HepG2 (cell line): ENCODE measurements at regions not wholly inside any gene's neighbourhood (a gene's known extent, or its start where the extent isn't known, plus 50 kb on each side); places are given as distances from the start of the nearest gene placed in this dataset.

Experiments used
- ATAC-seq: fragments of 200-7000 bp; cut with Tn5 transposase; 3 replicates; pipeline ENCODE4 v1.9.1; 2020; ENCODE audit warnings: mild to moderate bottlenecking, moderate library complexity
- BruUV-seq: library from RNA; stranded (reverse); fragments of 400-500 nt; replicated peaks from 2 replicates; lab custom pipeline; 2021; lab: Mats Ljungman, UMichigan
- CTCF ChIA-PET: fragments of 300-600 bp; formaldehyde crosslinking; extraction: SDS; loops from one replicate; lab custom pipeline; 2021; ENCODE audit warnings: low total read pairs, inconsistent platforms, low intra/inter-chr PET ratio; lab: Yijun Ruan, JAX
- POLR2A ChIA-PET: fragments of 350-600 bp; sonication (Branson Sonifier 250); formaldehyde crosslinking; loops from one replicate; lab custom pipeline; 2020; ENCODE audit warnings: antibody characterized with exemption, inconsistent platforms; lab: Yijun Ruan, JAX
- DNase-seq: peaks from one replicate; pipeline ENCODE4 v3.0.0-alpha.2; 2015; ENCODE audit warnings: low spot score
- FAIRE-seq: peaks from 3 replicates; lab custom pipeline; 2011; peaks lifted over from hg19 to GRCh38; lab: Jason Lieb, UNC
- H2AFZ ChIP-seq: one replicate; pipeline ENCODE4 v1.6.1; 2011; ENCODE audit warnings: low read length, inconsistent platforms
- H3K27ac ChIP-seq: fragments of 300-600 bp; 3 replicates; pipeline ENCODE4 v1.8.0; 2011; ENCODE audit warnings: mixed run types, mild to moderate bottlenecking, mixed read lengths, low read length, inconsistent platforms; ENCODE audit not compliant: insufficient read depth; ENCODE audit errors: extremely low read length
- H3K27me3 ChIP-seq, 2 experiments: fragments of 200-600 bp in 1 of 2; 2 replicates in 1 of 2; 3 replicates in 1 of 2; pipeline versions ENCODE4 v1.6.0 to v1.8.0; 2011; ENCODE audit warnings: low read length in 2 of 2, mild to moderate bottlenecking in 2 of 2, moderate library complexity in 2 of 2, inconsistent platforms in 1 of 2; ENCODE audit not compliant: insufficient read depth in 2 of 2, control insufficient read depth in 1 of 2
- H3K36me3 ChIP-seq, 2 experiments: fragments of 200-600 bp in 1 of 2; replicated peaks in 1 of 2; 2 replicates in 1 of 2; 3 replicates in 1 of 2; pipeline versions ENCODE4 v1.5.1 to v1.8.0; 2011; ENCODE audit warnings: low read length in 2 of 2, inconsistent platforms in 1 of 2; ENCODE audit not compliant: insufficient read depth in 2 of 2, control insufficient read depth in 1 of 2
- H3K4me1 ChIP-seq: 2 replicates; pipeline ENCODE4 v1.5.1; 2012; ENCODE audit warnings: low read length, inconsistent platforms; ENCODE audit not compliant: insufficient read depth
- H3K4me2 ChIP-seq: 2 replicates; pipeline ENCODE4 v1.6.0; 2011; ENCODE audit warnings: low read depth, low read length, inconsistent platforms
- H3K4me3 ChIP-seq, 3 experiments: fragments of 200-600 bp in 1 of 3; sonication (generic), shearing (Covaris generic) in 1 of 3; replicated peaks in 1 of 3; 2 replicates each; pipeline ENCODE4 v1.5.1; 2011 to 2016; ENCODE audit warnings: low read length in 3 of 3, inconsistent platforms in 2 of 3, low read depth in 2 of 3, mild to moderate bottlenecking in 2 of 3, control low read depth in 1 of 3, mixed read lengths in 1 of 3; ENCODE audit not compliant: insufficient read depth in 1 of 3
- H3K79me2 ChIP-seq: one replicate; pipeline ENCODE4 v1.6.1; 2011; ENCODE audit warnings: low read length, inconsistent platforms; ENCODE audit not compliant: insufficient read depth
- H3K9ac ChIP-seq: 2 replicates; pipeline ENCODE4 v1.6.0; 2011; ENCODE audit warnings: mild to moderate bottlenecking, low read depth, low read length, inconsistent platforms; ENCODE audit not compliant: insufficient read depth
- H3K9me3 ChIP-seq: 2 replicates; pipeline ENCODE4 v1.5.1; 2012; ENCODE audit warnings: mild to moderate bottlenecking, low read length
- H4K20me1 ChIP-seq: 2 replicates; pipeline ENCODE4 v1.6.0; 2011; ENCODE audit warnings: inconsistent platforms, mild to moderate bottlenecking, low read length, moderate library complexity; ENCODE audit not compliant: insufficient read depth
- DR1 ChIP-seq: sonication (generic); formaldehyde crosslinking; IDR thresholded peaks from 2 replicates; pipeline ENCODE4 v1.8.0; 2021; ENCODE audit warnings: mild to moderate bottlenecking, missing genetic modification reagents, inconsistent platforms
- ELF4 ChIP-seq: sonication (generic); formaldehyde crosslinking; IDR thresholded peaks from 2 replicates; pipeline ENCODE4 v1.5.0; 2020; ENCODE audit warnings: missing genetic modification reagents, mild to moderate bottlenecking, moderate library complexity, borderline replicate concordance
- MYNN ChIP-seq: sonication (generic); formaldehyde crosslinking; IDR thresholded peaks from 2 replicates; pipeline ENCODE4 v1.4.0; 2020; ENCODE audit warnings: mild to moderate bottlenecking, low read depth, missing genetic modification reagents
- SRY ChIP-seq: sonication (generic); formaldehyde crosslinking; IDR thresholded peaks from 2 replicates; pipeline ENCODE4 v1.8.0; 2022; ENCODE audit warnings: mild to moderate bottlenecking, missing genetic modification reagents
- ZBTB3 ChIP-seq: sonication (generic); formaldehyde crosslinking; IDR thresholded peaks from 2 replicates; pipeline ENCODE4 v1.4.0; 2020; ENCODE audit warnings: low read depth, mild to moderate bottlenecking, moderate library complexity, missing genetic modification reagents, borderline replicate concordance
- ZNF333 ChIP-seq: sonication (generic); formaldehyde crosslinking; IDR thresholded peaks from 2 replicates; pipeline ENCODE4 v1.4.0; 2020; ENCODE audit warnings: mild to moderate bottlenecking, missing genetic modification reagents, borderline replicate concordance
- ZNF562 ChIP-seq: sonication (generic); formaldehyde crosslinking; IDR thresholded peaks from 2 replicates; pipeline ENCODE4 v1.8.0; 2022; ENCODE audit warnings: missing genetic modification reagents, borderline replicate concordance
- ZNF577 ChIP-seq: sonication (generic); formaldehyde crosslinking; IDR thresholded peaks from 2 replicates; pipeline ENCODE4 v1.4.0; 2020; ENCODE audit warnings: mild to moderate bottlenecking, low read depth, missing genetic modification reagents, borderline replicate concordance
- ZNF703 ChIP-seq: sonication (generic); formaldehyde crosslinking; IDR thresholded peaks from 2 replicates; pipeline ENCODE4 v1.5.1; 2020; ENCODE audit warnings: missing genetic modification reagents, mild to moderate bottlenecking, moderate library complexity, borderline replicate concordance
- ZNF782 ChIP-seq: sonication (generic); formaldehyde crosslinking; IDR thresholded peaks from 2 replicates; pipeline ENCODE4 v1.4.0; 2020; ENCODE audit warnings: missing genetic modification reagents, mild to moderate bottlenecking, borderline replicate concordance
- WGBS: methylation state at CpG from one replicate; pipeline ENCODE4 v1.1.6; 2017; ENCODE audit warnings: low lambda C conversion rate; 5-methylcytosine and 5-hydroxymethylcytosine counted together
- in situ Hi-C: cut with HindIII; loops from 2 replicates; pipeline ENCODE4 v1.10.0; 2017; ENCODE audit warnings: low pct_unique_long_range_greater_than_20kb; ENCODE audit not compliant: extremely low pct_ligation_motif_present
- intact Hi-C: fragments of 100-400 bp; cut with micrococcal nuclease; formaldehyde crosslinking; loops from one replicate; pipeline ENCODE4 v1.10.0; 2022; ENCODE audit not compliant: unreplicated experiment
- TF ChIP-seq, protein P1 (sequence below): sonication (generic); formaldehyde crosslinking; IDR thresholded peaks from 2 replicates; pipeline ENCODE4 v1.8.0; 2022; ENCODE audit warnings: mild to moderate bottlenecking, missing genetic modification reagents, moderate library complexity

- TF ChIP-seq ZBTB3 (CRISPR knock-in tag): no peak
These were observed 1068.4 kb upstream of the SPRY2 start (continued) for GRCh38 chr13:81409284-81409683.

GRCh38 chr13:81408647-81409046, 1067.7 kb upstream of the SPRY2 start:
- CTCF ChIA-PET: no interaction called here

DNA sequence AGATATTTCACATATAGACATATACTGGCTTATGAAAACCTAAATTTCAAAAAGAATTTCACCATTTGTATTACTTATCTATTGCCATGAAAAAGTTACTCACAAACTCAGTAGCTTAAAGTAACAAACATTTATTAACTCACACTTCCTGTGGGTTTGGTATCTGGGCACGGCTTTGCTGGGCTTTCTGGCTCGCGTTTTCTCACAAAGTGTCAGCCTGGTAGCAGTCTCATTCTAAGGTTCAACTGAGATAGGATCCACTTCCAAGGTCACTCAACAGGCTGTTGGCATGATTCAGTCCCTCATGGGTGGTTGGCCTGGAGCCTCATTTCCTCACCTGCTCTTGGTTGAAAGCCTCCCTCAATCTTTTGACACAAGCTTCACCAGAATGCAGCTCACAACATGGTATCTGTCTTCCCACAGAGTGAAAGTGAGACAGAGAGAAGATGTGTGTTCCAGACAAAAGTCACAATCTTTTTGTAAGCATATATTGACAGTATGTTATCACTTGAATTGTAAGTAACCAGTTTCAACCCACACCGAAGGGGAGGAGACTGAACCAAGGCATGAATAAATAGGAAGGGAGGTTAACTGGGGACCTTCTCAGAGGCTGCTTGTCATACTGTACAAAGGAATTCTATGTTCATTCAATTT, 1065.8 kb upstream of the SPRY2 start:
- CTCF ChIA-PET: no interaction called here
- WGBS: 0% methylated on average over 4 of the region's 4 CpGs
- ATAC-seq (no peak), FAIRE-seq (no peak), DNase-seq (no peak)
- H3K27me3 ChIP-seq: no peaks in the 10 kb centered on the region
- no peak overlapping the region for H3K4me3 ChIP-seq
- H3K4me1 ChIP-seq: no peaks in the 10 kb centered on the region
- no TSS peak for BruUV-seq
- H2AFZ ChIP-seq: no peak overlapping the region
- intact Hi-C loops: no loop called here
- no peak overlapping the region for H3K9ac ChIP-seq
- H3K4me2 ChIP-seq: no peak overlapping the region
- in situ Hi-C loops: loop anchor here (25.0 kb wide), 1 partner anchor 106 kb away; no protein-coding TSS in a partner anchor
- no peak overlapping the region for H3K27ac ChIP-seq
- no peaks in the 10 kb centered on the region for H3K79me2 ChIP-seq
- H4K20me1 ChIP-seq: no peaks in the 10 kb centered on the region
- H3K9me3 ChIP-seq: no peaks in the 10 kb centered on the region
- POLR2A ChIA-PET: no interaction called here
- no peaks in the 10 kb centered on the region for H3K36me3 ChIP-seq
- TF ChIP-seq SRY (CRISPR knock-in tag) (no peak), ELF4 (CRISPR knock-in tag) (no peak), ZNF577 (CRISPR knock-in tag) (no peak), ZNF703 (no peak), ZNF562 (CRISPR knock-in tag) (no peak), ZNF782 (no peak)
- TF ChIP-seq, protein P1, sequence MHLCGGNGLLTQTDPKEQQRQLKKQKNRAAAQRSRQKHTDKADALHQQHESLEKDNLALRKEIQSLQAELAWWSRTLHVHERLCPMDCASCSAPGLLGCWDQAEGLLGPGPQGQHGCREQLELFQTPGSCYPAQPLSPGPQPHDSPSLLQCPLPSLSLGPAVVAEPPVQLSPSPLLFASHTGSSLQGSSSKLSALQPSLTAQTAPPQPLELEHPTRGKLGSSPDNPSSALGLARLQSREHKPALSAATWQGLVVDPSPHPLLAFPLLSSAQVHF: no peak

More at GRCh38 chr13:81408647-81409046, 1067.7 kb upstream of the SPRY2 start:
- in situ Hi-C loops (loop anchor here (25.0 kb wide), 1 partner anchor 104 kb away; no protein-coding TSS in a partner anchor), intact Hi-C loops (no loop called here)
- H3K36me3 ChIP-seq: no peaks in the 10 kb centered on the region
- no TSS peak for BruUV-seq
- no peaks in the 10 kb centered on the region for H3K79me2 ChIP-seq
- no peaks in the 10 kb centered on the region for H3K9me3 ChIP-seq
- H3K27me3 ChIP-seq: no peaks in the 10 kb centered on the region
- no peak for DNase-seq
- H3K9ac ChIP-seq: no peak overlapping the region
- ATAC-seq: no peak
- no peak overlapping the region for H3K4me2 ChIP-seq
- H3K27ac ChIP-seq: no peak overlapping the region
- H4K20me1 ChIP-seq: no peaks in the 10 kb centered on the region
- no peak for FAIRE-seq
- H2AFZ ChIP-seq: no peak overlapping the region
- POLR2A ChIA-PET: no interaction called here
- H3K4me1 ChIP-seq: no peaks in the 10 kb centered on the region
- WGBS: 16% methylated on average over 2 of the region's 2 CpGs
- H3K4me3 ChIP-seq: no peak overlapping the region
- no peak for TF ChIP-seq ZNF333 (CRISPR knock-in tag)
- no peak for TF ChIP-seq MYNN (CRISPR knock-in tag)
- TF ChIP-seq DR1: no peak
